Adrenal gland (tissue), 9 donors: ENCODE measurements at regions not wholly inside any gene's neighbourhood (a gene's known extent, or its start where the extent isn't known, plus 50 kb on each side); places are given as distances from the start of the nearest gene placed in this dataset.

Experiments
- DNase-seq, 7 donors: peaks; one replicate each; pipeline ENCODE4 v3.0.0-alpha.2; 2019 to 2020
- H3K27ac ChIP-seq, 5 donors: fragments of 200-600 bp; sonication (generic) in 4 of 5; 1 replicate in 3 of 5; 2 replicates in 2 of 5; pipeline versions ENCODE4 v1.5.1 to v1.8.0; 2016 to 2020; ENCODE audit warnings: mild to moderate bottlenecking in 1 of 5
- H3K27me3 ChIP-seq: fragments of 200-600 bp; 2 replicates; pipeline ENCODE4 v1.8.0; 2021
- H3K36me3 ChIP-seq, 2 donors: fragments of 200-600 bp; replicated peaks in 1 of 2; 1 replicate in 1 of 2; 2 replicates in 1 of 2; pipeline versions ENCODE4 v1.5.1 to v1.8.0; 2018 to 2022
- H3K4me1 ChIP-seq, 2 donors: fragments of 200-600 bp; replicated peaks in 1 of 2; 1 replicate in 1 of 2; 2 replicates in 1 of 2; pipeline versions ENCODE4 v1.5.1 to v1.8.0; 2018 to 2021
- H3K4me3 ChIP-seq, 4 donors: fragments of 200-600 bp; sonication (generic) in 3 of 4; one replicate each; pipeline ENCODE4 v1.5.1; 2016 to 2018
- H3K9me3 ChIP-seq, 3 donors: fragments of 200-600 bp; sonication (generic) in 1 of 3; replicated peaks in 1 of 3; 1 replicate in 2 of 3; 2 replicates in 1 of 3; pipeline versions ENCODE4 v1.5.1 to v1.8.0; 2016 to 2021
- CTCF ChIP-seq, 6 experiments: fragments of 450-650 bp in 4 of 6; fragments of 200-600 bp in 2 of 6; sonication (generic) in 1 of 6; IDR thresholded peaks; 1 replicate in 5 of 6; 2 replicates in 1 of 6; pipeline versions ENCODE4 v1.5.1 to v1.8.0; 2016 to 2021; ENCODE audit warnings: antibody characterized with exemption in 6 of 6, mild to moderate bottlenecking in 2 of 6, moderate library complexity in 1 of 6
- POLR2A ChIP-seq, 2 donors: fragments of 450-650 bp; IDR thresholded peaks; one replicate each; pipeline ENCODE4 v1.6.1; 2017; ENCODE audit warnings: antibody characterized with exemption in 2 of 2, mild to moderate bottlenecking in 2 of 2, moderate library complexity in 1 of 2
- WGBS, 4 donors: extraction: QIAGEN DNeasy Blood & Tissue Kit in 2 of 4; methylation state at CpG; one replicate each; pipeline versions ENCODE4 v1.1.5 to v1.1.7; 2013 to 2017; 5-methylcytosine and 5-hydroxymethylcytosine counted together
- intact Hi-C, 2 donors: fragments of 100-400 bp; cut with DNase I; formaldehyde crosslinking; loops; one replicate each; pipeline versions ENCODE4 v1.14.1 to v1.15.0; 2022 to 2023
- donor health status: healthy with polysubstance abuse.
- donor health status: Bipolar disorder and iron deficiency.
- donor health status: DM: yes; HTN: yes; CAD: no.
- donor health status: DM: no; HTN: no; CAD: no.
- donor health status: DM: no; HTN: no; CAD: no.

DNA sequence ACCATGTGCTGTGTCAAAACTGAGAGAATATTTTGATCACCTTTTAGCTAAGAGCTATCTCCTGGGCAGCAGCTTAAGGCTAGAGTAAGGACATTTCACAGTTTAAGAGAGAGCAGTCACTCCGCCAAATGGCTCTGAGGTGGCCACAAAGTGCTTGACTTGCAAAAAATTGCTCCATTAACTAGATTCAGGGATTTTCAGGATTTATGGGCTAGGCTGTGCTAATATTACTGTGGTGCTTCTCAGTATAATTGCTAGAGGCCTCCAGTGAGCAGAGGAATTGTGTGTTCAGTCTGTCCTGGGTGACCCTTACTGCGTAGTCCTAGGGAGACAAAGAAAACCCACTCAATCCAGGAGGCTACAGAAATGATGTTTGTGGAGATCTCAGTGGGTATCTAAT is 65.2 kb downstream of the PALM2AKAP2 start:
- 91 to 96% (median 93%) methylated on average over 2 of the region's 2 CpGs for WGBS, 4 donors
- DNase-seq, result no peak
- no peaks in the 10 kb centered on the region for H3K36me3 ChIP-seq
- no peaks in the 10 kb centered on the region for H3K27me3 ChIP-seq
- H3K4me1 ChIP-seq, result no peaks in the 10 kb centered on the region
- TF ChIP-seq CTCF (IDR thresholded peaks at IDR 0.05) (no peak), POLR2A (IDR thresholded peaks at IDR 0.05) (no peak)
- H3K9me3 ChIP-seq, result no peaks in the 10 kb centered on the region
- no peak overlapping the region for H3K27ac ChIP-seq
- intact Hi-C loops, result no loop called here
- no peak overlapping the region for H3K4me3 ChIP-seq

DNA sequence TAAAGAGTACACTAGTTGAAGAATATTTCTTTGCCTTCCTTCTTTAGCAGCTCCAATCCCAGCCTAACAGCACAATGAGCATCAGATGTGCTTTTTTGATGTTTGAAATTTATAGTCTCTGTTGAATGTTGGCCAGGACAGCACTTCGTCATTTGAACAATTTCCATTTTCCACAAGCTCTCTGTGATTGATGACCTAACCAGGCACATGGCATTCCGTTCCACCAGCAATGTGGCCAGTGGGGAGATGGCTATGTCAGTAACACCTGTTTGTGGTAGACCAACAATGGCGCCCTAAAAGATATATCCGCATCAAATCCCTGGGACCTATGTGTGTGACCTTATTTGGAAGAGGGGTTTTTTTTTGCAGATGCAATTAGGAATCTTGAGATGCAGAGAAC is 66.8 kb downstream of the PALM2AKAP2 start:
- Histone ChIP-seq H3K4me3 (no peak overlapping the region), H3K27me3 (no peaks in the 10 kb centered on the region), H3K4me1 (no peaks in the 10 kb centered on the region), H3K9me3 (no peaks in the 10 kb centered on the region), H3K27ac (no peak overlapping the region), H3K36me3 (no peaks in the 10 kb centered on the region)
- no peak for DNase-seq
- TF ChIP-seq POLR2A (IDR thresholded peaks at IDR 0.05) (no peak), CTCF (IDR thresholded peaks at IDR 0.05) (no peak)
- intact Hi-C loops, result no loop called here
- WGBS, 4 donors, result 46 to 76% (median 71%) methylated on average over 3 to 4 of the region's 4 CpGs

DNA sequence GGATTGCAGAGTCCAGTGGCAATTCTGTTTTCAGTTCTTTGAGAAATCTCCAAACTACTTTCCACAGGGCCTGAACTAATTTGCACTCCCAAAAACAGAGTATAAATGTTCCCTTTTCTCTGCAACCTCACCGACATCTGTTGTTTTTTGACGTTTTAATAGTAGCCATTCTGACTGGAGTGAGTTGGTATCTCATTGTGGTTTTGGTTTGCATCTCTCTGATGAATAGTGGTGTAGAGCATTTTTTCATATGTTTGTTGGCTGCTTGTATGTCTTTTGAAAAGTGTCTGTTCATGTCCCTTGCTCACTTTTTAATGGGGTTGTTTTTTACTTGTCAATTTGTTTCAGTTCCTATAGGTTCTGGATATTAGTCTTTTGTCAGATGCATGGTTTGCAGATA is 72.6 kb downstream of the PALM2AKAP2 start:
- TF ChIP-seq POLR2A (IDR thresholded peaks at IDR 0.05) (no peak), CTCF (IDR thresholded peaks at IDR 0.05) (no peak)
- intact Hi-C loops, result no loop called here
- H3K27me3 ChIP-seq, result no peaks in the 10 kb centered on the region
- 76 to 87% (median 80%) methylated on average over 2 of the region's 2 CpGs for WGBS, 4 donors
- H3K9me3 ChIP-seq, result no peaks in the 10 kb centered on the region
- H3K27ac ChIP-seq, result no peak overlapping the region
- no peak for DNase-seq
- no peaks in the 10 kb centered on the region for H3K36me3 ChIP-seq
- H3K4me3 ChIP-seq, result no peak overlapping the region
- no peaks in the 10 kb centered on the region for H3K4me1 ChIP-seq

- Histone ChIP-seq H3K4me1 (no peaks in the 10 kb centered on the region), H3K4me3 (no peak overlapping the region), H3K36me3 (no peaks in the 10 kb centered on the region), H3K27me3 (no peaks in the 10 kb centered on the region), H3K27ac (no peak overlapping the region), H3K9me3 (no peaks in the 10 kb centered on the region)
- TF ChIP-seq POLR2A (IDR thresholded peaks at IDR 0.05), result no peak
- TF ChIP-seq CTCF (IDR thresholded peaks at IDR 0.05), result no peak
- 81 to 89% (median 88%) methylated on average over 2 of the region's 2 CpGs for WGBS, 4 donors
- no peak for DNase-seq
- intact Hi-C loops, result no loop called here
These were observed 75.5 kb downstream of the PALM2AKAP2 start for GRCh38 chr9:109855540-109855939.
